ENCODE measurements at regions not wholly inside any gene's neighbourhood (a gene's known extent, or its start where the extent isn't known, plus 50 kb on each side); places are given as distances from the start of the nearest gene placed in this dataset.
A peak's percentile ranks its signal among the peaks of the same experiment; 100 is the strongest.
"Not testable (repeated sequence)": the region's sequence is repeated elsewhere in the genome, so short reads cannot be mapped to it uniquely, and the experiment has no call there.

DNA sequence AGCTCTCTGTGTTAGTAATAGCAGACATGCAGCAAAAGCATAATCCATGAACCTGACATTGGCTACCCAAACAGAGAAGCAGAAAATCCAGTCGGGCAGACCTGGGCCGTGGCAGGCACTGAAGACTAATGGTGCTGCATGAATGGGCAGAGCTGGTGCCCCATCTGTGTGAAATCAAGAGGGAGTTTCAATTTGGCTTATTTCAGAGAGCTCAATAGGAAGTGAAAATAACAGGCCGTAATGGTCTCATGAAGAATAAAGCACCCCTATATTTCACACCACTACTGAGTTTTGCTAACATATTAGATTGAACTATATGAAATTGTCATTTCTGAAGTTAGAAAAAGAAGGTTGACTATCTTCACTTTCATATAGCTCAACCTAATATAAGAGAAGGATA is 149.7 kb downstream of the ENC1 start:
- H3K4me1 Mint-ChIP-seq (ENCODE audit: low read depth, unreplicated experiment) = peaks cover 9% of the 10 kb centered on the region
- H3K36me3 Mint-ChIP-seq (ENCODE audit: unreplicated experiment) = peaks cover 9% of the 10 kb centered on the region
- H3K9me3 Mint-ChIP-seq (ENCODE audit: unreplicated experiment) = peaks cover 1% of the 10 kb centered on the region
- no peaks in the 10 kb centered on the region for H3K27me3 Mint-ChIP-seq (ENCODE audit: unreplicated experiment)
- H3K27ac Mint-ChIP-seq (ENCODE audit: unreplicated experiment) = peak overlapping the region; percentile 5
- H3K4me3 Mint-ChIP-seq (ENCODE audit: unreplicated experiment) = no peak overlapping the region
- TF ChIP-seq, protein P1, sequence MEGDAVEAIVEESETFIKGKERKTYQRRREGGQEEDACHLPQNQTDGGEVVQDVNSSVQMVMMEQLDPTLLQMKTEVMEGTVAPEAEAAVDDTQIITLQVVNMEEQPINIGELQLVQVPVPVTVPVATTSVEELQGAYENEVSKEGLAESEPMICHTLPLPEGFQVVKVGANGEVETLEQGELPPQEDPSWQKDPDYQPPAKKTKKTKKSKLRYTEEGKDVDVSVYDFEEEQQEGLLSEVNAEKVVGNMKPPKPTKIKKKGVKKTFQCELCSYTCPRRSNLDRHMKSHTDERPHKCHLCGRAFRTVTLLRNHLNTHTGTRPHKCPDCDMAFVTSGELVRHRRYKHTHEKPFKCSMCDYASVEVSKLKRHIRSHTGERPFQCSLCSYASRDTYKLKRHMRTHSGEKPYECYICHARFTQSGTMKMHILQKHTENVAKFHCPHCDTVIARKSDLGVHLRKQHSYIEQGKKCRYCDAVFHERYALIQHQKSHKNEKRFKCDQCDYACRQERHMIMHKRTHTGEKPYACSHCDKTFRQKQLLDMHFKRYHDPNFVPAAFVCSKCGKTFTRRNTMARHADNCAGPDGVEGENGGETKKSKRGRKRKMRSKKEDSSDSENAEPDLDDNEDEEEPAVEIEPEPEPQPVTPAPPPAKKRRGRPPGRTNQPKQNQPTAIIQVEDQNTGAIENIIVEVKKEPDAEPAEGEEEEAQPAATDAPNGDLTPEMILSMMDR (IDR thresholded peaks at IDR 0.05; ENCODE audit: partially characterized antibody, unreplicated experiment) = no peak
- no peak for DNase-seq

DNA sequence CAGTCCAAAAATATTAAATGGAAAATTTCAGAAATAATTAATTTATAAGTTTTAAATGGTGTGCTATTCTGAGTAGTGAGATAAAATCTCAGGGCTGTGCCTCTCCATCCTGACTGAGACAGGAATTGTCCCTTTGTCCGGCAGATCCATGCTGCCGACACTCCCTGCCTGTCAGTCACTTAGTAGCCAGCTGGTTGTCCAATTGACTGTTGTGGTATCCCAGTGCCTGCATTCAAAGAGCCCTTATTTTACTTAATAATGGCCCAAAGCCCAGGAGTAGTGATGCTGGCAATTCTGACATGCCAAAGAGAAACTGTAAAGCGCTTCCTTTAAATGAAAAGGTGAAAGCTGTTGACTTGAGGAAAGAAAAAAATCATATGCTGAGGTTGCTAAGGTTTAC is 157.5 kb downstream of the ENC1 start:
- peaks cover 25% of the 10 kb centered on the region for H3K4me1 Mint-ChIP-seq (ENCODE audit: low read depth, unreplicated experiment)
- no peak overlapping the region for H3K4me3 Mint-ChIP-seq (ENCODE audit: unreplicated experiment)
- H3K27me3 Mint-ChIP-seq (ENCODE audit: unreplicated experiment) = no peaks in the 10 kb centered on the region
- no peak for DNase-seq
- TF ChIP-seq, protein P1 (IDR thresholded peaks at IDR 0.05; ENCODE audit: partially characterized antibody, unreplicated experiment) = no peak
- no peaks in the 10 kb centered on the region for H3K9me3 Mint-ChIP-seq (ENCODE audit: unreplicated experiment)
- H3K36me3 Mint-ChIP-seq (ENCODE audit: unreplicated experiment) = no peaks in the 10 kb centered on the region
- H3K27ac Mint-ChIP-seq (ENCODE audit: unreplicated experiment) = peak overlapping the region; percentile 59

DNA sequence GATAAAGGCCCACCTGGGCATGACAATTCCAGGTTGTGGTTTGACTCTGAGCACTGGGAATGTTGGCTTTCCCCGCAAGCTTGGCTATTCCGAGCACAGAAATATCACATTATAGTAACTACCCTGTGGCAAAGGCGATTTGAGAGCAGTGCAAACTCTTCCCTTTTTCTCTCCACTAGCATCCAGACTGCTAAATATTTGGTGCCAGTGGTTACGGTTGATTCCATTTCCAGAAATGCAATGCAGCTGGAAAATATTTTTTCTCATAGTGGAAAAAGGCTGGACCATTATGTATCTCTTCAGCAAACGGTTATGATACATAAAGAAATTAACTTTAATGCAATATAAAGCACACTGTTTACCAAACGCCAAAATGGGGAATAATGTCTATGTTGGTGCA is 158.0 kb downstream of the ENC1 start:
- Mint-ChIP-seq H3K9me3 (ENCODE audit: unreplicated experiment) (no peaks in the 10 kb centered on the region), H3K27ac (ENCODE audit: unreplicated experiment) (no peak overlapping the region), H3K36me3 (ENCODE audit: unreplicated experiment) (no peaks in the 10 kb centered on the region), H3K4me1 (ENCODE audit: low read depth, unreplicated experiment) (peaks cover 25% of the 10 kb centered on the region), H3K4me3 (ENCODE audit: unreplicated experiment) (no peak overlapping the region), H3K27me3 (ENCODE audit: unreplicated experiment) (no peaks in the 10 kb centered on the region)
- TF ChIP-seq, protein P1 (IDR thresholded peaks at IDR 0.05; ENCODE audit: partially characterized antibody, unreplicated experiment) = no peak
- no peak for DNase-seq

DNA sequence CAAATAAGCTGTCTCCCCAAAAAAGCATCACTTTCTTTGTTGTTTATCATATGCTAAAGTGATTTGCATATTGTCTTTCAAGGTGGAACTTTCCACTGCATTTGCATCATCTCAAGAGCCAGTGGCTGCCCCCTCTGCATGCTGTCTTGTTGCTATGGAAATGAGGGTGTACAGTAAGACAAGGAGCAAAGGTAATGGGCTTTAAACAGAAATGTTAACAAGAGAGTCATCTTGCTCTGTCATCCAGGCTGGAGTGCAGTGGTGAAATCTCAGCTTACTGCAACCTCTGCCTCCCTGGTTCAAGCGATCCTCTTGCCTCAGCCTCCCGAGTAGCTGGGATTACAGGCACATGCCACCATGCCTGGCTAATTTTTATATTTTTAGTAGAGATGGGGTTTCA is 159.2 kb downstream of the ENC1 start:
- H3K36me3 Mint-ChIP-seq (ENCODE audit: unreplicated experiment); H3K9me3 Mint-ChIP-seq (ENCODE audit: unreplicated experiment); H3K27me3 Mint-ChIP-seq (ENCODE audit: unreplicated experiment); H3K4me3 Mint-ChIP-seq (ENCODE audit: unreplicated experiment); DNase-seq; H3K27ac Mint-ChIP-seq (ENCODE audit: unreplicated experiment): not testable (repeated sequence)
- H3K4me1 Mint-ChIP-seq (ENCODE audit: low read depth, unreplicated experiment) = peaks cover 35% of the 10 kb centered on the region

DNA sequence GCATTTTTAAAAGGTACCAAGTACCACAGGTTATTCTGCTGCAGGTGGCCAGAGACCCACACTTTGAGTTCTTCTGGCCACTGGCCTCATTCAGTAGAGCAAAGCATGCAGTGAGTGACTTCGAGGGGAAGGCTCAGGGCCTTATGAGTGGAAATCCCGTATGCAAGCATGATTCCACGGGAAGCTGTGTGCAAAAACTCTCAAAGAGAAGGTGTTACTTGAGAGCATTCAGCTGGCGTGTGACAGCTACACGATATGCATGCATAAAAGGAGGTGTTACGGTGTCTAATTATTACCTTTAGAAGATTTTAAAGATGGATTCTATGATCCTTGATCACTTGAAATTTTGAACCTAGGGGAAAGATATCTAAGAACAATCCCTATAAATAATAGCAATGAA is 160.3 kb downstream of the ENC1 start:
- Mint-ChIP-seq H3K27me3 (ENCODE audit: unreplicated experiment) (no peaks in the 10 kb centered on the region), H3K36me3 (ENCODE audit: unreplicated experiment) (no peaks in the 10 kb centered on the region), H3K4me3 (ENCODE audit: unreplicated experiment) (no peak overlapping the region), H3K9me3 (ENCODE audit: unreplicated experiment) (no peaks in the 10 kb centered on the region), H3K4me1 (ENCODE audit: low read depth, unreplicated experiment) (peaks cover 44% of the 10 kb centered on the region), H3K27ac (ENCODE audit: unreplicated experiment) (no peak overlapping the region)
- no peak for DNase-seq
- TF ChIP-seq, protein P1 (IDR thresholded peaks at IDR 0.05; ENCODE audit: partially characterized antibody, unreplicated experiment) = no peak

DNA sequence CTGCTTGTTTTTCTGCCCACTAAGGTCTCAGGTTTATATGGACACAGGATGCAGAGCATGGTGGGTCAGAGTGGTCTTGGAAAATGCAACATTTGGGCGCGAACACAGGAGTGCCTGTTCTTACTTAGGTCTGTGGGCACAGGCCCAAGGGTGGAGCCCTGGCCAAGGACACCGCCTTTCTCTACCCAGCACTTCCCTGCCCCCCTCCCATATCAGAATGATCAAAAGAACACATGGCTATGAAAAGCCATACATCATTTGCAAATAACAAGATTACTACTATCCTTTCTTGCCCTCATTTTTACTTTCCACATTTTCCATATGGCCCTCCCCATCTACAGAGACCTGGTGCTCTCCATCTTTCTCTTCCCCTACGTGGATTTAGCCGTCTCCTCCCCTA is 162.2 kb downstream of the ENC1 start:
- H3K27ac Mint-ChIP-seq (ENCODE audit: unreplicated experiment) = no peak overlapping the region
- H3K27me3 Mint-ChIP-seq (ENCODE audit: unreplicated experiment) = no peaks in the 10 kb centered on the region
- no peak overlapping the region for H3K4me3 Mint-ChIP-seq (ENCODE audit: unreplicated experiment)
- TF ChIP-seq, protein P1 (IDR thresholded peaks at IDR 0.05; ENCODE audit: partially characterized antibody, unreplicated experiment) = no peak
- no peaks in the 10 kb centered on the region for H3K9me3 Mint-ChIP-seq (ENCODE audit: unreplicated experiment)
- peaks cover 51% of the 10 kb centered on the region for H3K4me1 Mint-ChIP-seq (ENCODE audit: low read depth, unreplicated experiment)
- no peaks in the 10 kb centered on the region for H3K36me3 Mint-ChIP-seq (ENCODE audit: unreplicated experiment)
- no peak for DNase-seq
